ENCODE measurements at regions not wholly inside any gene's neighbourhood (a gene's known extent, or its start where the extent isn't known, plus 50 kb on each side); places are given as distances from the start of the nearest gene placed in this dataset.

GRCh38 chr5:121151534-121151933, 687.4 kb downstream of the PRR16 start:
- H3K4me3 ChIP-seq (ENCODE audit: severe bottlenecking) = no peak overlapping the region
- ATAC-seq (ENCODE audit: low read depth) (peak; percentile 48; the same call in 2 of the 3 replicates), DNase-seq (ENCODE audit: low spot score) (no peak)
- no peaks in the 10 kb centered on the region for H3K4me1 ChIP-seq (ENCODE audit: insufficient read depth, poor library complexity, severe bottlenecking)
- H3K36me3 ChIP-seq (ENCODE audit: low read depth) = no peaks in the 10 kb centered on the region
- H3K27me3 ChIP-seq (ENCODE audit: insufficient read depth, poor library complexity, severe bottlenecking) = peaks cover 5% of the 10 kb centered on the region
- H3K9me3 ChIP-seq (ENCODE audit: severe bottlenecking) = no peaks in the 10 kb centered on the region
- no peak for TF ChIP-seq CTCF (IDR thresholded peaks at IDR 0.05; ENCODE audit: poor library complexity, severe bottlenecking)
- H3K27ac ChIP-seq (ENCODE audit: poor library complexity, severe bottlenecking) = no peak overlapping the region

- ATAC-seq (ENCODE audit: low read depth) (no peak), DNase-seq (ENCODE audit: low spot score) (no peak)
- no peak for TF ChIP-seq CTCF (IDR thresholded peaks at IDR 0.05; ENCODE audit: poor library complexity, severe bottlenecking)
- Histone ChIP-seq H3K36me3 (ENCODE audit: low read depth) (no peaks in the 10 kb centered on the region), H3K27ac (ENCODE audit: poor library complexity, severe bottlenecking) (no peak overlapping the region), H3K27me3 (ENCODE audit: insufficient read depth, poor library complexity, severe bottlenecking) (peaks cover 5% of the 10 kb centered on the region), H3K4me3 (ENCODE audit: severe bottlenecking) (no peak overlapping the region), H3K9me3 (ENCODE audit: severe bottlenecking) (no peaks in the 10 kb centered on the region), H3K4me1 (ENCODE audit: insufficient read depth, poor library complexity, severe bottlenecking) (no peaks in the 10 kb centered on the region)
Observed at GRCh38 chr5:121152411-121152810, 688.3 kb downstream of the PRR16 start.

- H3K36me3 ChIP-seq (ENCODE audit: low read depth) = no peaks in the 10 kb centered on the region
Observed at GRCh38 chr5:121156565-121156964, 692.5 kb downstream of the PRR16 start.

GRCh38 chr5:121158451-121158850, 693.2 kb upstream of the FTMT start:
- Histone ChIP-seq H3K4me3 (ENCODE audit: severe bottlenecking) (no peak overlapping the region), H3K4me1 (ENCODE audit: insufficient read depth, poor library complexity, severe bottlenecking) (no peaks in the 10 kb centered on the region), H3K27me3 (ENCODE audit: insufficient read depth, poor library complexity, severe bottlenecking) (no peaks in the 10 kb centered on the region), H3K27ac (ENCODE audit: poor library complexity, severe bottlenecking) (no peak overlapping the region), H3K9me3 (ENCODE audit: severe bottlenecking) (no peaks in the 10 kb centered on the region), H3K36me3 (ENCODE audit: low read depth) (no peaks in the 10 kb centered on the region)
- ATAC-seq (ENCODE audit: low read depth) (no peak; the same call in 2 of the 3 replicates), DNase-seq (ENCODE audit: low spot score) (no peak)
- no peak for TF ChIP-seq CTCF (IDR thresholded peaks at IDR 0.05; ENCODE audit: poor library complexity, severe bottlenecking)

More at GRCh38 chr5:121156565-121156964, 692.5 kb downstream of the PRR16 start:
- no peak for TF ChIP-seq CTCF (IDR thresholded peaks at IDR 0.05; ENCODE audit: poor library complexity, severe bottlenecking)
- DNase-seq (ENCODE audit: low spot score) (no peak), ATAC-seq (ENCODE audit: low read depth) (no peak)
- no peak overlapping the region for H3K4me3 ChIP-seq (ENCODE audit: severe bottlenecking)
- H3K9me3 ChIP-seq (ENCODE audit: severe bottlenecking) = no peaks in the 10 kb centered on the region
- H3K27me3 ChIP-seq (ENCODE audit: insufficient read depth, poor library complexity, severe bottlenecking) = no peaks in the 10 kb centered on the region
- H3K4me1 ChIP-seq (ENCODE audit: insufficient read depth, poor library complexity, severe bottlenecking) = no peaks in the 10 kb centered on the region
- no peak overlapping the region for H3K27ac ChIP-seq (ENCODE audit: poor library complexity, severe bottlenecking)

GRCh38 chr5:121160591-121160990, 691.1 kb upstream of the FTMT start:
- Histone ChIP-seq H3K4me1 (ENCODE audit: insufficient read depth, poor library complexity, severe bottlenecking) (no peaks in the 10 kb centered on the region), H3K36me3 (ENCODE audit: low read depth) (no peaks in the 10 kb centered on the region), H3K4me3 (ENCODE audit: severe bottlenecking) (no peak overlapping the region), H3K9me3 (ENCODE audit: severe bottlenecking) (no peaks in the 10 kb centered on the region), H3K27ac (ENCODE audit: poor library complexity, severe bottlenecking) (no peak overlapping the region), H3K27me3 (ENCODE audit: insufficient read depth, poor library complexity, severe bottlenecking) (no peaks in the 10 kb centered on the region)
- ATAC-seq (ENCODE audit: low read depth) (no peak), DNase-seq (ENCODE audit: low spot score) (no peak)
- no peak for TF ChIP-seq CTCF (IDR thresholded peaks at IDR 0.05; ENCODE audit: poor library complexity, severe bottlenecking)

Measured in RWPE2 (cell line).